GM21529 (cell line): ENCODE measurements at regions not wholly inside any gene's neighbourhood (a gene's known extent, or its start where the extent isn't known, plus 50 kb on each side); places are given as distances from the start of the nearest gene placed in this dataset.

Experiments used
- ATAC-seq: cut with Tn5 transposase; IDR thresholded peaks from one replicate; pipeline ENCODE4 v1.9.1; 2021; ENCODE audit not compliant: unreplicated experiment

DNA sequence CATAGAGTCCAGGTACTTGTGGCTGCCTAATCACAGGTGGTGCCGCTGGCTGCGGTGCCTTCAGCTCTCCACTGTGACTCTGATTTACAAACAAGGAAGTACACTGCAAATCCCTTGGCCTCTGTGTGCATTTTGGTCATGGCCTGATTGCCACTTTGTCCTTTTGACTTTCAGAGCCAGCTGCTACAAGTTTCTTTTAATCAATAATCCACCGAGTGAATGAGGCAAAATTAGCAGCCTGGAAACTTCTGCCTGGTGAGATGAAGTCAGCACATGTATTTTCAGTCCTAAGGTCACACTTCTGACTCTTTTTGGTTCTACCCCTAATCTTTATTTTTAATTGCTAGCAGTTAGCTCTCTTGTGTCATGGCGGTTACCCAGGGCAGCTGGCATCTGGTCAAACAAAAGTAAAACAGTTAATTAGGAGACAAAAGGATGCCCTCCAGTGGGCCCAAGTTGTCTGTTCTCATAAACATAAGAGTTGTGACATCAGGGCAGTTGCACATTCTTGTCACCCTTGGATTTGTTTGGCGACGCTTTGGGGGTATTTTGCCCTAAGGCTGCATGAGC, 62.3 kb upstream of the LNX1 start:
- peak; percentile 55 for ATAC-seq

DNA sequence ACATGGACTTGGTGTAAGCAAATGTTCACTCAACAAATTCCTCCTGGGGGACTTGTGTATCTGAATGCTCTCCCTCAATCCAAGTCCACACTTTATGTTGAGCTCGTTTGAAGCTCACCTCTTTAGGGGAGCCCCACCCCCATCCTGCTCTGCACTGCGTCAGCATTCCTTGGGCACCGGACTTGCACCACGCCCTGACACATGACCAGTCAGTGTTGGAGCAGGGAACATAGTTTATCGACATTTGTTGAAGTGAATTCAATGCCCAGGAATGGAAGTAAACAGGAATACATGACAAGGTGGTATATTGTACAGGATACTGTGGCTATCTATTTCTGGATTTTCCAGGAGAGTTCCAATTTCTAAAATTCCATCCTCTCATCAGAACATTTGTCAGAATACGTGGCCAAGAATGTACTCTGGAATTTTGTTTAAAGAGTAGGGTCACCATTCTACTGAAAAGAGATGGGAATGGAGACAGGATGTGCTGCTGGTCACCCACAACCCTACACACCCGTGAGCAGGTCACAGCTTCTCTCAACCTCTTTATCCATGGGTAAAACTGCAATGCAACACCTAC, 60.0 kb upstream of the LNX1 start:
- ATAC-seq: no peak

DNA sequence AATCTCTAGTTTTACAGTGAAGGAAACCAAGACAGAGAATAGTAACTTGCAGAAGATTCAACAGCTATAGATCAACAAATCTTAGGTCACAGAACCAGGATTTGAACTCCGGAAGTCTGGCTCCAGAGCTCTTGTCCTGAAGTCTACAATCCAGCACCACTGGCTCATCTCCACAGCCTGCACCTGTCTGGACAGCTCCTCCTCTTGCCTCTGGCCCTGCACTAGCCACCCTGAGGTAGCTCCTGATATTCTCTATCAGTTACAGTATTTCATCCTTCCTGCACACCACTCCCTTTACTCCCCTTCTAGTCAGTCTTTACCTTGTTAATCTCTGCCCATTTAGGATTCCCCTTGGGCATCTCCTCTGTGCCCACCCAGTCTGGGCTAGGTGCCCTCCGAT, 58.1 kb upstream of the LNX1 start:
- no peak for ATAC-seq

DNA sequence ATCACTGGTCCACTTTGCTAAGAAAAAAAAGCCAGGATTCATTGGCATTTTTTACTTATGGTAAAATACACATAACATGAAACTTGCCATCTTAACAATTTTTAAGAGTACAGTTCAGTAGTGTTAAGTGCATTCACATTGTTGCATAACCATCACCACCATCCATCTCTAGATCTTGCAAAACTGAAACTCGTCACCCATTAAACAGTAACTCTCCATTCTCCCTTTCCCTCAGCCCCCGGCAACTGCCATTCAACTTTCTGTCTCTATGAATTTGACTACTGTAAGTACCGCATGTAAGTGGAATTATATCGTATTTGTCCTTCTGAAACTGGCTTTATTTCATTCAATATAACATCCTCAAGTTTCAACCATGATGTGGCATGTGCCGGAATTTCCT, 56.3 kb upstream of the LNX1 start:
- ATAC-seq: no peak

DNA sequence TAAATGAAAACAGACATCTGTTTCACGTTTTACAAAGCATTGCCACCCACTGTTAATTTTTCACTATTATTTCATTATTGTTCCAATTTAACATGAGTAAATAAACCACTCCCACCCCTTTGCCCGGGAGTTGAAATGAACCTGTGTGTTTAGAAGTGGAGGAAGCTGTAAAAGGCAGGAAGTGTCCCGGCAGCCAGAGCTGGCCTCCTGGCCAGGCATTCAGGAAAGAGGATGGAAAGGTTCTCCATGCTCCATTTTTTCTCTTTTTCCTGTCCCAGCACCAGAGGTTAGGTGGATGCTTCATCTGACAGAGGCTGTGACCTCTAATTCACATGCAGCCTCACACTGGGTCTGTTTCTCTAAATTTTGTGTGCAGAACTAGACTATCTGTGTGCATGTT, 55.5 kb upstream of the LNX1 start:
- no peak for ATAC-seq

DNA sequence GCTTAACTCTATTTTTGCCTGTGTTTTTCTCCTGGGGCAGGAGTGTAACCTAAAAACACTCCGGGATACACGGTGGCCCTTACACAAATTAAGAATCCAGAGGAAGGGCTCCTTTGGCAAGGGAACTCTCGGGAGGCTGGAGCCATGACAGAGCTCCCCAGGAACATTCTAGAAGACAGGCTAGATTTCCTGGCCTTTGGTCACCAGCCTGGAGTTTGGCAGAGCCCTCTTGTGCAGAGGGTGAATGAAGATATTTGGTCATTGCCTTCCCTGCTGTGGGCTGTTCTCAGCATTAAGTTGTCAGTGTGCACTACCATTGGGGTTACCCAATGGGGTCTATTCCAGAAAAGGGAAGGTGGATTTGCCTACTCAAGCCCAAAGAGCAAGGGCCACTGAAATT, 53.8 kb upstream of the LNX1 start:
- ATAC-seq: no peak

DNA sequence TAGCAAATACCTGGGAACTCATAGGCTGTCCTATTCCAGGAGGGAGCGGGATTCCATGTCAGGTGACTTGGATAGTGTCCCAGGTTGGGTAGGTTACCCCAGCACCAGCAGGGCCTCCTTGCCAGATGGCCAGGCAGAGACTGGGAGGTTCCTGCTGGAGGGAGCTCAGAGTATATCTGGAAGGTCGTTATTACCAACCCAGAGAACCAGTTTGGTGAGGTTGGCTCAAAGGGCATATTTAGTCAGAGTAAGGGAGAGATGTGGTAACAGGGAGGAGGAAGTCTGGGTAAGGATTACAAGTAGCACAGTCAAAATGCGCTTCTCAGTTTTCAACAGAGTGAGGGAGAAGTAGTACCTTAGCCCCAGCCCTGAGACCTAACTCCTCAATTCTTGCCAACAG, 53.3 kb upstream of the LNX1 start:
- no peak for ATAC-seq
